GM21360 (cell line): ENCODE measurements at regions not wholly inside any gene's neighbourhood (a gene's known extent, or its start where the extent isn't known, plus 50 kb on each side); places are given as distances from the start of the nearest gene placed in this dataset.

Source experiments
- ATAC-seq: cut with Tn5 transposase; IDR thresholded peaks from one replicate; pipeline ENCODE4 v1.9.1; 2021; ENCODE audit warnings: mild to moderate bottlenecking, moderate library complexity; ENCODE audit not compliant: unreplicated experiment

DNA sequence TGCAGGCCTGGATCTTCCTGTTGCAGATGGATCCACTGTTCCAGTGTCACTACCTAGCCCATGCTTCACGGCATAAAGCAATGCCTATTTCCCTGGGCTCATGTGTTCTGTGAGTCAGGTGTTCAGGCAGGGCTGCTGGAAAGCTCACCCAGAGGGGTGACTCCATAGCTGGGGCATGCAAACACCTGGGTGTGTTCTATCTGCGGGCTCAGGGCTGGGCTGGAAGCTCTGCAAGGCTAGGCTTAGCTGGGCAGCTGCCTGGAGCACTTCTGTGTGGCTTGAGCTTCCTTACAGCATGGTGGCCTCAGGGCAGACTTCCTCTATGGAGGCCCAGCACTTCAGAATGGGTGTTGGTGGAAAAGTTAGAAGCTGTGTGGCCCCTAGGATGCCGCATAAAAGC is 139.9 kb downstream of the GADD45G start:
- no peak for ATAC-seq

GRCh38 chr9:89745601-89746376 is 141.0 kb downstream of the GADD45G start:
- no peak for ATAC-seq

GRCh38 chr9:89746385-89747116 is 141.7 kb downstream of the GADD45G start:
- no peak for ATAC-seq

GRCh38 chr9:89747596-89747995 is 142.8 kb downstream of the GADD45G start:
- no peak for ATAC-seq

DNA sequence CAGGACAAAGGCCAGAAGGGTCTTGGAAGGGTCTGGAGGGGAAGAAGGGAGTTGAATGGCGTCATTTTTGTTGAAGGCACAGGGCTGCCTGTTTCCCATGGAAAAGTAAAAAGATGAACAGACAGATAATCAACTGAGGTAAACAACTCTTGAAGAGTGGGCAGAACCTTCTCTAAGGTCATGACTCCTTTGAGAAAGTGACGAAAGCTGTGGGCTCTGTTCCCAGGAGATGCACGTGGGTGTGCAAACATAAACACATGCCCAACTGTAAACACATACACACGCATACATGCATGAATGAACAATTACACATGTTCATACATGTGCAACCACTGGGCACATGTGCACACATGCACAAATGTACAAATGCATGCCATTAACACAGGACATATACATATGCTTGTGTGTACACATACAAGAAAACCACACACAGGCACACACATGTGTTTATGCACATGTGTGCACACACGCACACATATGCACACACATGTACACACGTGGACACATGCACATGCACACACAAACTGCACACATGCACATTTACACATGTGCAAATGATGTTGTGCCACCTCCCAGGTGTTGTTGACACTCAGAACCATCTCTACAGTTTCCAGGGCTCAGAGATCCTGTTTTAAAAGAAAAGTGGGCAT is 143.3 kb downstream of the GADD45G start:
- ATAC-seq: no peak

- no peak for ATAC-seq
These were observed 144.2 kb downstream of the GADD45G start for GRCh38 chr9:89748831-89749499.

GRCh38 chr9:89749500-89750116 is 144.8 kb downstream of the GADD45G start:
- no peak for ATAC-seq

DNA sequence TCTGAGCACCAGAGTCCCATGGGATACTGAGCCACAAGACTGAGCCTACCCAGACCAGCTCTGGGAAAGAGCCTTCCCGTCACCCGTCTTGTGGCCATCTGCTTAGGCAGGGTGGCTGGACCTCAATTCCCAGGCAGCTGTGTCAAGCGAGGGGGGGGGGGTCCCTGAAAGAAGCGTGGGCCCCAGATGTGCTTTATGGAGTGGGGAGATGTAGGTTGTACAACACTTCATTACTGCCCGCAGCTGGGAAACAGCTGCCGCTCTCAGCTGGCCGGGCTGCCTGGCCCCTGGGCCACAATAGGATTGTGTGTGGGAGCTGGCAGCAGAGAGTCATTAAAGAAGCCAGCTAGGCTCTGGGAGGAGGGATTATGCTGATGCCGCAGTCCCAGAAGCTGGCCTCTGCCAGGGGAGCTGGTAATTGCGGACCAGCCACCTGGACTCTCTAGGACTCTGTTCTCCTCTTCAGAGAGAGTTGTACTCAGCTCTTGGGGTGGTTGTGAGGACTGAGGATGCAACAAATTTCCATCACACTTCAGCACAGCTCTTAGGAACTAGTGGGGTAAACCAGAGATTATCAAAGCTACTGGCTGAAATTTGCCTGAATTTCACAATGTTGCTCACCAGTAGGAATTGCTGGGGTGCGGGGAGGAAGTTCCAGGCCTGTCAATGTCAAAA is 145.4 kb downstream of the GADD45G start:
- ATAC-seq: no peak

GRCh38 chr9:89751079-89751825 is 146.4 kb downstream of the GADD45G start:
- no peak for ATAC-seq

DNA sequence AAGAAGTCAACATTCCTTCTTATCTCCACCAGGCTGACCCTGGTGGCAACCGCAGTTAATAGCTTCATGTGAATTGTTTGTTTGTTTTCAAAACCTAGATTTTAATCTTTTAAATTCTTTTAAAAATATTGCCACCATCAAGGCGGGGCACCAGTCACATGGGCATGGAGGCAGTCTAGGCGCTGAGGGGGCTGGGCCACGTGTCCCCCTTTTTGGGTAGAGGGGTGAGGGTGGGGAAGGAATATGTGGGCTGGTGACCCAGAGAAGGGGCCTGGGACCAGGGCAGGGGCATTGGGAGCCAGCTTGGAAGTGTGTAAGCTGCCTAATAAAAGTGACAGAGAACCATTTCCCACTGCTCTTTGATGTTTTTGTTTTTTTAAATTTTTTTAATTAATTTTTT is 147.3 kb downstream of the GADD45G start:
- no peak for ATAC-seq

DNA sequence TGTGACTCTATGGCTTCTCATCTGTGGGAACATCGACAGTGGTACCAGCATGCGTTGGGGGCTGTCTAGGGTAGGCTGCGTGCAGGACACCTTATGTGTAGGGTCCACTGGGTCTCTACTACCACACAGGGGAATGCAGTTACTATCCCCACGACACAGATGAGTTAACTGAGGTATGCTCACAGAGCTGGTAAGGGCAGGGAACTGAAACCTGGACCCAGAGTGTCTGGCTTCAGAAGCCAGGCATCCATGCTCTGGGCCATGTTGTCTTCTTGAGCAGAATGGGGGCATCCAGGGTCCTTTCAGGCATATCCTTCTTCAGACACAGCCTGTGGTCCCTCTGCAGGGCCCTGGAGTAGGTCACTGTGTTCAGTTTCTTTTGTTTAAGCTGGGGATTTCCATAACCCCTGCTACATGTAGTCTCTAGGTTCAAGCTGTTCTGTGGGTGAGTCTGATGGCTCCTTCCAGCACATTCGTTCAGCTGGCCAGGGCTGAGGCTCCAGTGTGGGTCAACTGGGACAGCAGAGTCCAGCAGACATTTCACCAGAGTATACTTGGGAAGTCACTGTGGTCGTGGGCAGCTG is 148.8 kb downstream of the GADD45G start:
- no peak for ATAC-seq

DNA sequence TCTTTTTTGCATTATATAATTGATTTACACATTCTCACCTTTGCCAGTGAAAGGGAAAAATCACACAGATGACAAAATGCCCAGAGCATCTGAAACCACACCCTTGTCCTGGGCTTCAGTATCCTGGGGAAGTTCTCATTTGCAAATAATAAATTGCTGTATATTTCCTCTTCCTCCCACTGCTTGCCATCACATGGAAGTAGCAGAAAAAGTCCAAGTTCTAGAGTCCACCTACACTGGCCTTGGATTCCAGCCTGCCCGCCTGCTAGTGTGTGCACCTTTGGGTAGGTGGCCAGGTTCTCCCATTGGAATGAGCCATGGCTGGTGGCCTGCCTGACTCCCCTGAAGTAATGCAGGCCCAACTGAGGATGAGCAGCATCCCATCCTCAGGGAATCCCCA is 149.4 kb downstream of the GADD45G start:
- ATAC-seq: no peak

GRCh38 chr9:89755821-89756220 is 151.0 kb downstream of the GADD45G start:
- ATAC-seq: no peak

GRCh38 chr9:89756891-89757537 is 152.2 kb downstream of the GADD45G start:
- no peak for ATAC-seq

GRCh38 chr9:89757776-89758528 is 153.1 kb downstream of the GADD45G start:
- ATAC-seq: no peak

DNA sequence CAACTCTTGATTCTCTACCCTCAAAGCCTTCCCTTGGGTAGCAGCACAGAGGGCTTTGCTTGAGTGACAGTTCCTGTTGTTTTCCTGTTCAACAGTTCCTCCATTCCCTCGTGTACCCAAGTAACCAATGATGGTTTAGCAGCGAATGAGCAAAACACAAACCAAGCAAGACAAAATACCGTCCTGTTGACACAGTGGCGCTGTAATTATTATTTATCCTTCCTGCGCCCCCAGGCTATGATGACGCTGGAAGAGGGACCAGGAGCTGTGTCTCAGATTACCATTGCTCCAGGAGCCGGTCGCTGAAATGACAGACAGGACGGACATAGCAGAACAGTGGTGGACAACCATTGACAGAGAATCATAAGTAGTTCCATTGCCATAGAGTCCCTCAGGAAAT is 154.8 kb downstream of the GADD45G start:
- ATAC-seq: no peak

- no peak for ATAC-seq
These were observed 155.3 kb downstream of the GADD45G start for GRCh38 chr9:89760123-89760522.

DNA sequence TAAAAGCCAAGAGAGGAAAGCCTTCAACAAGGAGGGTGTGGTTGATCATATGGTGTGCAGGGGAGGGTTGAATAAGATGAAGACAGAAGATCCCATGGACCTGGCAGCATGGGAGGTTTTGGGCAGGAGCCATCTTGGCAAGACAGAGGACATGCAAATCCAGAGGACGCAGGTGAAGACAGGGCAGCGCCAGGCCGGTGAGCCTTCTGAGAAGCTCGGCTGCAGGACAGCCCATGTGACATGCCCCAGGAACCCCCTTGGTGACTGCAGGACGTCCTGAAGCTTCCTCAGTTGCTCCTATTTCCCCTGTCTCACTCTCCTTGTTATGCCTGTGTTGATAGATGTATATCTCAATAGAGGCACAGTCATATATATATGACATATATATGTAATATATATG is 159.4 kb downstream of the GADD45G start:
- no peak for ATAC-seq
